ENCODE measurements at regions not wholly inside any gene's neighbourhood (a gene's known extent, or its start where the extent isn't known, plus 50 kb on each side); places are given as distances from the start of the nearest gene placed in this dataset.

- H3K4me1 ChIP-seq (ENCODE audit: insufficient read depth), result peaks cover 6% of the 10 kb centered on the region
- Mint-ChIP-seq H3K4me3 (no peak overlapping the region), H3K27me3 (ENCODE audit: insufficient read depth, low read depth, poor library complexity) (no peaks in the 10 kb centered on the region), H3K36me3 (ENCODE audit: low read depth) (no peaks in the 10 kb centered on the region), H3K9me3 (no peaks in the 10 kb centered on the region; the same call in 1 of the 3 replicates), H3K27ac (no peak overlapping the region), H3K4me1 (peaks cover 16% of the 10 kb centered on the region)
- TF ChIP-seq NANOG (IDR thresholded peaks at IDR 0.05; ENCODE audit: borderline replicate concordance) (no peak), ZNF331 (CRISPR knock-in tag; IDR thresholded peaks at IDR 0.05; ENCODE audit: low read depth) (no peak), POLR2AphosphoS5 (IDR thresholded peaks at IDR 0.05; ENCODE audit: low read depth) (no peak), ZNF462 (CRISPR knock-in tag; IDR thresholded peaks at IDR 0.05) (no peak), EZH2 (IDR thresholded peaks at IDR 0.05; ENCODE audit: low read depth, unreplicated experiment) (no peak), JUNB (IDR thresholded peaks at IDR 0.05; ENCODE audit: unreplicated experiment) (no peak), CREB1 (CRISPR knock-in tag; IDR thresholded peaks at IDR 0.05; ENCODE audit: low read depth) (no peak), STAT1 (IDR thresholded peaks at IDR 0.05; ENCODE audit: unreplicated experiment) (no peak), EZH2phosphoT487 (IDR thresholded peaks at IDR 0.05; ENCODE audit: unreplicated experiment) (no peak), ZNF114 (CRISPR knock-in tag; IDR thresholded peaks at IDR 0.05) (no peak)
- TF ChIP-seq, protein P1, sequence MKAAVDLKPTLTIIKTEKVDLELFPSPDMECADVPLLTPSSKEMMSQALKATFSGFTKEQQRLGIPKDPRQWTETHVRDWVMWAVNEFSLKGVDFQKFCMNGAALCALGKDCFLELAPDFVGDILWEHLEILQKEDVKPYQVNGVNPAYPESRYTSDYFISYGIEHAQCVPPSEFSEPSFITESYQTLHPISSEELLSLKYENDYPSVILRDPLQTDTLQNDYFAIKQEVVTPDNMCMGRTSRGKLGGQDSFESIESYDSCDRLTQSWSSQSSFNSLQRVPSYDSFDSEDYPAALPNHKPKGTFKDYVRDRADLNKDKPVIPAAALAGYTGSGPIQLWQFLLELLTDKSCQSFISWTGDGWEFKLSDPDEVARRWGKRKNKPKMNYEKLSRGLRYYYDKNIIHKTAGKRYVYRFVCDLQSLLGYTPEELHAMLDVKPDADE (IDR thresholded peaks at IDR 0.05), result no peak
- TF ChIP-seq, protein P2, sequence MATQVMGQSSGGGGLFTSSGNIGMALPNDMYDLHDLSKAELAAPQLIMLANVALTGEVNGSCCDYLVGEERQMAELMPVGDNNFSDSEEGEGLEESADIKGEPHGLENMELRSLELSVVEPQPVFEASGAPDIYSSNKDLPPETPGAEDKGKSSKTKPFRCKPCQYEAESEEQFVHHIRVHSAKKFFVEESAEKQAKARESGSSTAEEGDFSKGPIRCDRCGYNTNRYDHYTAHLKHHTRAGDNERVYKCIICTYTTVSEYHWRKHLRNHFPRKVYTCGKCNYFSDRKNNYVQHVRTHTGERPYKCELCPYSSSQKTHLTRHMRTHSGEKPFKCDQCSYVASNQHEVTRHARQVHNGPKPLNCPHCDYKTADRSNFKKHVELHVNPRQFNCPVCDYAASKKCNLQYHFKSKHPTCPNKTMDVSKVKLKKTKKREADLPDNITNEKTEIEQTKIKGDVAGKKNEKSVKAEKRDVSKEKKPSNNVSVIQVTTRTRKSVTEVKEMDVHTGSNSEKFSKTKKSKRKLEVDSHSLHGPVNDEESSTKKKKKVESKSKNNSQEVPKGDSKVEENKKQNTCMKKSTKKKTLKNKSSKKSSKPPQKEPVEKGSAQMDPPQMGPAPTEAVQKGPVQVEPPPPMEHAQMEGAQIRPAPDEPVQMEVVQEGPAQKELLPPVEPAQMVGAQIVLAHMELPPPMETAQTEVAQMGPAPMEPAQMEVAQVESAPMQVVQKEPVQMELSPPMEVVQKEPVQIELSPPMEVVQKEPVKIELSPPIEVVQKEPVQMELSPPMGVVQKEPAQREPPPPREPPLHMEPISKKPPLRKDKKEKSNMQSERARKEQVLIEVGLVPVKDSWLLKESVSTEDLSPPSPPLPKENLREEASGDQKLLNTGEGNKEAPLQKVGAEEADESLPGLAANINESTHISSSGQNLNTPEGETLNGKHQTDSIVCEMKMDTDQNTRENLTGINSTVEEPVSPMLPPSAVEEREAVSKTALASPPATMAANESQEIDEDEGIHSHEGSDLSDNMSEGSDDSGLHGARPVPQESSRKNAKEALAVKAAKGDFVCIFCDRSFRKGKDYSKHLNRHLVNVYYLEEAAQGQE (IDR thresholded peaks at IDR 0.05; ENCODE audit: unreplicated experiment), result no peak
- TF ChIP-seq, protein P3, sequence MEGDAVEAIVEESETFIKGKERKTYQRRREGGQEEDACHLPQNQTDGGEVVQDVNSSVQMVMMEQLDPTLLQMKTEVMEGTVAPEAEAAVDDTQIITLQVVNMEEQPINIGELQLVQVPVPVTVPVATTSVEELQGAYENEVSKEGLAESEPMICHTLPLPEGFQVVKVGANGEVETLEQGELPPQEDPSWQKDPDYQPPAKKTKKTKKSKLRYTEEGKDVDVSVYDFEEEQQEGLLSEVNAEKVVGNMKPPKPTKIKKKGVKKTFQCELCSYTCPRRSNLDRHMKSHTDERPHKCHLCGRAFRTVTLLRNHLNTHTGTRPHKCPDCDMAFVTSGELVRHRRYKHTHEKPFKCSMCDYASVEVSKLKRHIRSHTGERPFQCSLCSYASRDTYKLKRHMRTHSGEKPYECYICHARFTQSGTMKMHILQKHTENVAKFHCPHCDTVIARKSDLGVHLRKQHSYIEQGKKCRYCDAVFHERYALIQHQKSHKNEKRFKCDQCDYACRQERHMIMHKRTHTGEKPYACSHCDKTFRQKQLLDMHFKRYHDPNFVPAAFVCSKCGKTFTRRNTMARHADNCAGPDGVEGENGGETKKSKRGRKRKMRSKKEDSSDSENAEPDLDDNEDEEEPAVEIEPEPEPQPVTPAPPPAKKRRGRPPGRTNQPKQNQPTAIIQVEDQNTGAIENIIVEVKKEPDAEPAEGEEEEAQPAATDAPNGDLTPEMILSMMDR (conservative IDR thresholded peaks at IDR 0.05; ENCODE audit: low read depth in 2 of 2), result no peak
- H3F3A ChIP-seq (replicated peaks; ENCODE audit: low read depth), result no peaks in the 10 kb centered on the region
- DNase-seq (ENCODE audit: low spot score) (no peak), ATAC-seq (no peak)
- no peaks in the 10 kb centered on the region for H3K36me3 ChIP-seq (ENCODE audit: insufficient read depth)
- no peaks in the 10 kb centered on the region for H4K20me1 ChIP-seq (replicated peaks; ENCODE audit: insufficient read depth)
- no peaks in the 10 kb centered on the region for H3K9me2 ChIP-seq (ENCODE audit: insufficient read depth)
- no peaks in the 10 kb centered on the region for H3K79me2 ChIP-seq (replicated peaks; ENCODE audit: insufficient read depth)
- no peak overlapping the region for H3K27ac ChIP-seq (ENCODE audit: low read depth)
- H2AFZ ChIP-seq, result no peak overlapping the region
- no peaks in the 10 kb centered on the region for H3K27me3 ChIP-seq (ENCODE audit: insufficient read depth)
- H3K4me3 ChIP-seq, result no peak overlapping the region
- no peak overlapping the region for H3K4me2 ChIP-seq
Measured at GRCh38 chr9:1875251-1875851, 139.8 kb upstream of the SMARCA2 start.

All from GM23338 (cell line).